Natural killer cell treated with Interleukin-12 subunit alpha and Interleukin-12 subunit beta and Interleukin-15 and Interleukin-18, amount 100 ng/mL, for 72 hours (primary cell): ENCODE measurements at regions not wholly inside any gene's neighbourhood (a gene's known extent, or its start where the extent isn't known, plus 50 kb on each side); places are given as distances from the start of the nearest gene placed in this dataset.
A peak's percentile ranks its signal among the peaks of the same experiment; 100 is the strongest.

Experiments used
- ATAC-seq, 2 donors: fragments of 150-1000 bp; cut with Tn5 transposase in 1 of 2; sonication (Bioruptor Pico), chemical (Tn5 transposase) in 1 of 2; 2 replicates each; pipeline ENCODE4 v1.10.0; 2021
- DNase-seq: peaks from one replicate; pipeline ENCODE4 v3.0.0; 2022; ENCODE audit warnings: low spot score
- H3K27ac Mint-ChIP-seq, 2 donors: 1 replicate in 1 of 2; 2 replicates in 1 of 2; pipeline ENCODE4 v1.8.0; 2022; ENCODE audit warnings: mixed read lengths in 2 of 2, mild to moderate bottlenecking in 1 of 2, moderate library complexity in 1 of 2
- H3K27me3 Mint-ChIP-seq, 2 donors: 1 replicate in 1 of 2; 2 replicates in 1 of 2; pipeline ENCODE4 v1.8.0; 2022; ENCODE audit warnings: mixed read lengths in 2 of 2
- H3K36me3 Mint-ChIP-seq: one replicate; pipeline ENCODE4 v1.8.0; 2022; ENCODE audit warnings: mixed read lengths
- H3K4me1 Mint-ChIP-seq, 2 donors: 1 replicate in 1 of 2; 2 replicates in 1 of 2; pipeline ENCODE4 v1.8.0; 2022; ENCODE audit warnings: low read depth in 2 of 2, mixed read lengths in 2 of 2, mild to moderate bottlenecking in 1 of 2
- H3K4me3 Mint-ChIP-seq: one replicate; pipeline ENCODE4 v1.8.0; 2022; ENCODE audit warnings: mixed read lengths
- H3K9me3 Mint-ChIP-seq: 2 replicates; pipeline ENCODE4 v1.8.0; 2022; ENCODE audit warnings: mixed read lengths

DNA sequence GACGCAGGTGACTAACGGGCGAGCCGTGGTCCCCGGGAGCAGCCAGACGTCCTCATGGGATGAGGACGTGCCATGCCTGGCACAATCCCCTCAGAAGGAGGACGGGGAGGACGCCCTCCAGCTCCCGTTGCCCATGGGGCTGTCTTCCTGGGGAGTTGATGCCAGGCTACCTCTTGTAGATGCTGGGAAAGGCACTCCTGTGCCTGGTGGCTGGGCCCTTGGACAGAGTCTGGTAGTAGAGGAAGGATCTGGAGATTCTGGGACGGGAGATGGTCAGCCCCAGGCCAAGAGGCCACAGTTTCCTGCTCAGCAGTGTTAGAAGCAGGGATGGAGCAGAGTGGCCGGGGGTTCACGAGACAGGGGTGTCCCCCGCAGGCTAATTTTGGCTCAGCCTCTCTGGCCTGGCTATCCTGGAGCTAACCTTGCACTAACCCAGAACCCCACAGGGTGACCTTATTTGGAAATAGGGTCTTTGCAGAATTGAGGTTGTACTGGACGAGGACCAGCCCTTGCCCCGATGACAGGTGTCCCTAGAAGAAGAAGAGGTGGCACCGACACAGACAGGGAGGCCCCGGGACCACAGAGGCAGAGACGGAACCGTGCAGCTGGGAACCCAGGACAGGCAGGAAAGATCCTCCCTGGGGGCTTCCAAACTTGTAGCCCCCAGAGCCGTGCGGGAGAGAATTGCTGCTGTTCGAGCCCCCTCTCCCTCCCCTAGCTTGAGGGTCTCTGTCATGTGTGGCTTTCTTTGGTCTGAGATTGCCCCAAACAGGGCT is 50.1 kb upstream of the ADRA2C start:
- H3K36me3 Mint-ChIP-seq, result peaks cover 7% of the 10 kb centered on the region
- DNase-seq, result no peak
- no peak overlapping the region for H3K27ac Mint-ChIP-seq
- H3K4me3 Mint-ChIP-seq, result no peak overlapping the region
- no peaks in the 10 kb centered on the region for H3K9me3 Mint-ChIP-seq
- H3K27me3 Mint-ChIP-seq, result peaks cover 19 to 27% of the 10 kb centered on the region in 2 donors
- no peak for ATAC-seq
- H3K4me1 Mint-ChIP-seq, result no peaks in the 10 kb centered on the region

DNA sequence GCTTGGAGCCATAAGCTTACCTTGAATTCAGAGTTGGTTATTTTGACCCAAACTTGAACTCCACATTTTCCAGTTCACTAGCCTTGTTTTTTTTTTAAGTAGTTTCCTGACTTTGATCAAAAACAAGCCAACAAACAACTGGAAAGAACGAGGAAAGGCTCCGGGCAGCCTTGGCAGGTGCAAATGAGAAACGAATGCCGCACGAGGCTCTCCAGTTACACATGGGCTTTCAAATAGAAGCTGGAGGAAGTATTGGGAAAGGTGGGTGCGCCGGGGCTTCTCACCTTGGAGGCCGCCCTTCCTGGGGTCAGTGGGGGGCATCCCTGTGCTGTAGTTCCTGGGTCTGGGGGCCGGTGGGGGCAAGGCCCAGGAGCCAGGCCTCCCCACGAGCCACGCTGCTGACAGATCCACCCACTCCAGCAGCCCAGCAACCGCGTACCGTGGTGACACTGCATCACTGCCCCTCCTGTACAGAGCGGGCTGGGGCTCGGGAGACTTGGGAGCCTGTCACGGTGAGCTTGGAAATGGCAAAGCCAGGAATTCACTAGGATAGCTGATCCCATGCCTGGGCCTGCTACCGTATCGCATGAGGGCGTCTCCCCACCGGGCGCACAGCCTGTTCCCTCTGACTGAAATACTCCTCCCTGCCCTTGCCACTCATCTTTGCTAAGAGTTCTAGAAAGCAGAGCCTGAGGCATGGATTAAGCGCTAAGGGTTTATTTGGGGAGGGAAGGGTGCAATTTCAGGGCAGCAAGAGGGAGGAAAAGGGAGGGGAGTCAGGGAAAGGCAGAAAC is 50.9 kb upstream of the ADRA2C start:
- H3K36me3 Mint-ChIP-seq, result peaks cover 7% of the 10 kb centered on the region
- H3K4me3 Mint-ChIP-seq, result no peak overlapping the region
- no peaks in the 10 kb centered on the region for H3K4me1 Mint-ChIP-seq
- no peak overlapping the region for H3K27ac Mint-ChIP-seq
- no peak for DNase-seq
- H3K9me3 Mint-ChIP-seq, result no peaks in the 10 kb centered on the region
- H3K27me3 Mint-ChIP-seq, result peaks cover 19 to 23% of the 10 kb centered on the region in 2 donors
- ATAC-seq, result no peak

DNA sequence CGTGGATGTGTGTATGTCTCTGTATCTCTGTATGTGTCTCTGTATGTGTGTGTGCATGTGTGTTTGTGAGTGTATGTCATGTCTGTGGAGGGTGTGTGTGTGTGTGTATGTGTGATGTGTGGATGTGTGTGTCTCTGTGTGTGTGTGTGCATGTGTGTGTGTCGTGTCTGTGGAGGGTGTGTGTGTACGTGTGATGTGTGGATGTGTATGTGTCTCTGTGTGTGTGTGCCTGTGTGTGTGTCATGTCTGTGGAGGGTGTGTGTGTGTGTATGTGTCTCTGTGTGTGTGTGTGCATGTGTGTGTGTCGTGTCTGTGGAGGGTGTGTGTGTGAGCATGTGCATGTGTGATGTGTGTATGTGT is 51.6 kb upstream of the ADRA2C start:
- Mint-ChIP-seq H3K27ac (no peak overlapping the region), H3K36me3 (peaks cover 7% of the 10 kb centered on the region), H3K9me3 (no peaks in the 10 kb centered on the region), H3K27me3 (peaks cover 13 to 18% of the 10 kb centered on the region in 2 donors), H3K4me1 (no peaks in the 10 kb centered on the region), H3K4me3 (no peak overlapping the region)
- no peak for ATAC-seq
- DNase-seq, result no peak

DNA sequence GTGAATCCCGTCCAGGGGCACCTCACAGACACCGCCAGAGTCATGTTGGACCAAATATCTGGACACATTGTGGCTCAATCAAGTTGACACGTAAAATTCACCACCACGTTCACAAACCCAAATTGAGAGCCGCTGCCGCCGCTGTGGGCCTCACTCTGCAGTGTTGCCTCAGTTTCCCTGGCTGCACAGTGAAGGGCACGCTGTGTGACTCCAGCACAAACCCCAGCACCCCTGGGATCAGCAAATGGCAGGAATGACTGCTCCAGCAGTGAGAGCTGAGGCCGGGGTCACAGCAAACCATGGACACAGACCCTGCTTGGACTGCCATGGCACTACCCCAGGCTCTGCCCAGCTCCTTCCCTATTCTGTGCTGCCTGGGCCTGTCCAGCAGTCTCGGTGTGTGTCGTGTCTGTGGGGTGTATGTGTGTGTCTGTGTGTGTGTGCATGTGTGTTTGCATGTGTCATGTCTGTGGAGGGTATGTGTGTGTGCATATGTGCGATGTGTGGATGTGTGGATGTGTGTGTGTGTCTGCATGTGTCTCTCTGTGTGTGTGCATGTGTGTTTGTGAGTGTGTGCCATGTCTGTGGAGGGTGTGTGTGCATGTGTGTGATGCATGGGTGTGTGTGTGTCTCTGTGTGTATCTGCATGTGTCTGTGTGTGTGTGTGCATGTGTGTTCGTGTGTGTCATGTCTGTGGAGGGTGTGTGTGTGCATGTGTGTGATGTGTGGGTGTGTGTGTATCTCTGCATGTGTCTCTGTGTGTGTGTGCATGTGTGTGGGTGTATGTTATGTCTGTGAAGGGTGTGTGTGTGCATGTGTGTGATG is 52.2 kb upstream of the ADRA2C start:
- H3K36me3 Mint-ChIP-seq, result peaks cover 4% of the 10 kb centered on the region
- H3K27me3 Mint-ChIP-seq, result peaks cover 12 to 18% of the 10 kb centered on the region in 2 donors
- no peak overlapping the region for H3K4me3 Mint-ChIP-seq
- no peaks in the 10 kb centered on the region for H3K9me3 Mint-ChIP-seq
- DNase-seq (no peak), ATAC-seq (no peak)
- no peaks in the 10 kb centered on the region for H3K4me1 Mint-ChIP-seq
- H3K27ac Mint-ChIP-seq, result no peak overlapping the region

DNA sequence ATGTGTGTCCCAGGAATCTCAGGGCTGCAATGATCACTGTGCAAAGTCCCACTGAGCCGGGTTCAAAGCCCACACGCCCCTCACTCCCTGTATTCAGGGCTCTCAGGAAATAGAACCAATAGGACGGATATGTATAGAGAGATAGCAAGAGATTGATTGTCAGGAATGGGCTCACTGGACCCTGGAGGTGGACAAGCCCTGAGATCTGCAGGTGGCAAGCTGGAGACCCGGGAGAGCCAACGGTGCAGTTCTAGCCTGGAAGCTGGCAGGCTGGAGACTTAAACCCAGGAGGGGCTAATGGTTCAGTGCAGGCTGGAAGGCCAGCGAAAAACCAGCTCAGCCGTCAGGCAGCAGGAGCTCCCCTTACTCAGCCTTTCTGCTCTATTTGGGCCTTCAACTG is 52.8 kb upstream of the ADRA2C start:
- no peak for ATAC-seq
- Mint-ChIP-seq H3K4me1 (no peaks in the 10 kb centered on the region), H3K36me3 (no peaks in the 10 kb centered on the region), H3K27me3 (peaks cover 8 to 13% of the 10 kb centered on the region in 2 donors), H3K9me3 (no peaks in the 10 kb centered on the region), H3K4me3 (no peak overlapping the region), H3K27ac (no peak overlapping the region)
- no peak for DNase-seq

DNA sequence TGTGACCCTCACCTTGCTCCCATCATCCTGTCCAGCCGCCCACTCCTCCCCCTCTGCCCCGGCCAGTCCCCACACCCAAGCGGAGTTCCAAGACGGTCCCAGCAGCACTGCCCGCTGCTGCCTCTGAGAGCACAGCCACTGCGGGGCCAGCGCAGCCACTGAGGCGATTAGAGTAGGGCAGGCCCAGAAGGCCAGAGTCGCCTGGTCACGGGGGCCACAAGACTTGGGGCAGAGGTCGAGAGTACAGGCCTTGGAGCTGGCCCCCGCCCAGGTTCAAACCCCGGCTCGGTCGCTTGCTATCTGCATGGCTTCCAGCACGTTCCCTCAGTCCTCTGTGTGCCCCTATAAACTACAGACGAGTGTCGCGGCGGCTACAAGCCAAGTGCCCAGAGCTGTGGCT is 53.2 kb upstream of the ADRA2C start:
- H3K27me3 Mint-ChIP-seq, result peaks cover 3 to 9% of the 10 kb centered on the region in 2 donors
- no peak for DNase-seq
- H3K9me3 Mint-ChIP-seq, result no peaks in the 10 kb centered on the region
- no peaks in the 10 kb centered on the region for H3K36me3 Mint-ChIP-seq
- no peak for ATAC-seq
- H3K4me3 Mint-ChIP-seq, result no peak overlapping the region
- H3K27ac Mint-ChIP-seq, result no peak overlapping the region
- no peaks in the 10 kb centered on the region for H3K4me1 Mint-ChIP-seq

DNA sequence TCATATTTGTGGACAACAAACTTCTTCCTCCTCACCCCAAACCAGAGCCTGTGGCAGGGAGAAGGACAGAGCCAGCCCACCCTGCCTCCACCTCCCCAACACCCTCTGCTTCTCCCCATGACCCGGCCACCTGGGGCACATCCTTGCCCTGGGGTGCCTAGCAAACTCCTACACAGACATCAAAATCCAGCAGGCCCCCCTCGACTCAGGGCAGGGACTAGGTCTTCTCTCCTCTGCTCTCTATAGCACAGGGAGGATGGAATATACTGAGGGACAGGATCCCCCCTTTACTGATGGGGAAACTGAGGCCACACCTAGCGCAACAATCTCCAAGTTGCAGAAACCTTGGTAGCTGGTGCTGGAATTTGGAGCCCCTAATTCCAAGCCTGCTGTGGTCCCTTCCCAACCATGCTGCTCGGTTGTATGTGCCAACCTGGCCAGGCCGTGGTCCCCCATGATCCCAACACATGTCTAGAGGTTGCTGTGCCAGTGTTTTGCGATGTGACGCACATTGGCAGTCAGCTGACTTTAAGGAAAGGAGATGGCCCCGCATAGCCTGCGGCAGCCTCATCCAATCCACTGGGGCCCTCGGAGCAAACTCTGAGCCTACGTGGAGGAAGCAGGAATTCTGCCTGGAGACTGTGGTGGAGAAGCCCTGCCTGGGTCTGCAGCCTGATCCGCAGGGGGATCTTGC is 53.9 kb upstream of the ADRA2C start:
- H3K36me3 Mint-ChIP-seq, result no peaks in the 10 kb centered on the region
- no peak overlapping the region for H3K4me3 Mint-ChIP-seq

DNA sequence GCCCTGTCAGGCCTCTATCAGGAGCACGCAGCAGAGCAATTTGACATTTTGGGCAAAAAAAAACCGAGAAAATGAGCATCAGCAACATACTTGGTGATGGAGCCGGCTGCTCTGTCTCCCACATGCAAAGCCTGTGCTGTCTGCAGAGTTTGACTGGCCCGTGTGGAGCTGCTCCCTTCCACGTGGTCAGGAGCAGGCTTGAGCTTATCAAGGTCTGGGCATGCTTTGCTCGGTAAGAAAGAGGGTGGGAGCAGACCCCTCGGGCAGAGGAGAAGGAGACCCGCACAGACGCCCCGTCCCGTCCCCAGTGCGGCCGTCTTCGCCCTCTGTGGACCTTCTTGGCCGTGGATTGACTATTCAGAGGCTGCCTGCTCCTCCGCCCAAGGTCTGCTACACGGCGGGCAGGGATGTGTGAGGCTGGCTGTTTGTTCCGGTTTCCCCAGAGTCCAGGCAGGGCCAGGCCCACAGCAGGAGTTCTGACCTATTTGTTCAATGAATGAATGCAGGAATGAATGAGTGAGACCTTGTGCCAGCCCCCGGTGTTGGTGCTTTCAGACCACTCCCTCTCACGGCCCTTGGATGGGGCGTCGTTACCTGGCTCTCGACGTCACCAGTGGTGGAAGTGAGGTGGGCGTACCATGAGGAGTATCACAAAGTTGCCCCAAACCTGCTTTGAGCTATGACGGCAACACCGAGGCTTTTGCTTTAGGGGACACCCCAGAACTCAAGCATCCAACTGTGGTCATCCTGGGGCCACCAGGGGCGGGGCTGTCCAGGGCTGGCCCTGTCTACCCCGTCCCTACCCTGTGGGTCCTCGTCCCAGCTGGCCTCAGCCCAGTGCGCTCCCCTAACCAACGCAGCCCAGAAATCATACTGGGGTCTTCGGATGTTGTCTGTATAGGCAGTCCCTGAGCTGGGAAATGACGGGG is 54.7 kb upstream of the ADRA2C start:
- DNase-seq, result no peak
- H3K27me3 Mint-ChIP-seq, result peaks cover 0 to 6% of the 10 kb centered on the region in 2 donors
- no peaks in the 10 kb centered on the region for H3K36me3 Mint-ChIP-seq

More for the DNA sequence above, 53.9 kb upstream of the ADRA2C start:
- no peak overlapping the region for H3K27ac Mint-ChIP-seq
- H3K4me1 Mint-ChIP-seq, result no peaks in the 10 kb centered on the region
- peaks cover 0 to 6% of the 10 kb centered on the region in 2 donors for H3K27me3 Mint-ChIP-seq
- no peaks in the 10 kb centered on the region for H3K9me3 Mint-ChIP-seq
- no peak for ATAC-seq
- DNase-seq, result no peak

DNA sequence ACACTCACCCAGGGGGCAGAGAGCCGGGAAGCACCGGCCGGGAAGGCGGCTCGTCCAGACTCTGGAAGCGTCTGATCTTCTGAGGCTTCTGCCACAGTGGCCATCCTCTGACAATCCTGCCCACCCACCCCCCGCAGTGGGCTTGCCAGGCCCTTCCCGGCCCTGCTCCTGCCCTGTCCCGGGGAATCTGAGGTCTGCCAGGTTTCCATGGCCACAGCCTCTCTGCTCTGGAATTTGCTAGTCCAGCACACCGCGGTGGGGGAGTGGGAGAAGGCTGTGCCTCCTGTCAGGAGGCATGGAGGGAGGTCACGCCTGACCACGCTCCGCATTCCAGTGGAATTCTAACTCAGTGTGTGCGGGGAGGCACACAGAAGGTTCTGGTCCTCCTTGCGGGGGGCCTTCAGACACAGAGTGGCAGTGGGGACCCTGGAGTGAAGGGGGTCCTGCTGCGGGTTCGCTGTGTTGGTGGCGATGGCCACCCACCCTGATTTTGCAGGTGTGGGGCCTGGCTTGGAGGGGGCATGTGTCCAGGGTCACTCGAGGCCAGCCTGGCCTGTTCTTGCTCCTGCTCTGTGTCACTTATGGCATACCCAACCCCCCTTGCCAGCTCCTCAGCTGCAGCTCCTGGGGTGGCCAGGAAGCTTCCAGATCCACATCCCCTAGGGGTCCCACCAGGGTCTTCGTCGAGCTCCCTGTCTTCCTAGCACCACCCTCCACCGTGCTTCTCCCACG is 55.6 kb upstream of the ADRA2C start:
- no peak overlapping the region for H3K4me3 Mint-ChIP-seq
- H3K27me3 Mint-ChIP-seq, result peaks cover 4 to 6% of the 10 kb centered on the region in 2 donors
- peaks cover 0 to 3% of the 10 kb centered on the region in 2 donors for H3K4me1 Mint-ChIP-seq
- H3K36me3 Mint-ChIP-seq, result no peaks in the 10 kb centered on the region
- ATAC-seq, result no peak
- peak; percentile 35 for DNase-seq
- H3K27ac Mint-ChIP-seq, result no peak overlapping the region
- H3K9me3 Mint-ChIP-seq, result no peaks in the 10 kb centered on the region

More for the DNA sequence above, 54.7 kb upstream of the ADRA2C start:
- no peak overlapping the region for H3K4me3 Mint-ChIP-seq
- no peak overlapping the region for H3K27ac Mint-ChIP-seq
- ATAC-seq, result no peak
- no peaks in the 10 kb centered on the region for H3K4me1 Mint-ChIP-seq
- H3K9me3 Mint-ChIP-seq, result no peaks in the 10 kb centered on the region

DNA sequence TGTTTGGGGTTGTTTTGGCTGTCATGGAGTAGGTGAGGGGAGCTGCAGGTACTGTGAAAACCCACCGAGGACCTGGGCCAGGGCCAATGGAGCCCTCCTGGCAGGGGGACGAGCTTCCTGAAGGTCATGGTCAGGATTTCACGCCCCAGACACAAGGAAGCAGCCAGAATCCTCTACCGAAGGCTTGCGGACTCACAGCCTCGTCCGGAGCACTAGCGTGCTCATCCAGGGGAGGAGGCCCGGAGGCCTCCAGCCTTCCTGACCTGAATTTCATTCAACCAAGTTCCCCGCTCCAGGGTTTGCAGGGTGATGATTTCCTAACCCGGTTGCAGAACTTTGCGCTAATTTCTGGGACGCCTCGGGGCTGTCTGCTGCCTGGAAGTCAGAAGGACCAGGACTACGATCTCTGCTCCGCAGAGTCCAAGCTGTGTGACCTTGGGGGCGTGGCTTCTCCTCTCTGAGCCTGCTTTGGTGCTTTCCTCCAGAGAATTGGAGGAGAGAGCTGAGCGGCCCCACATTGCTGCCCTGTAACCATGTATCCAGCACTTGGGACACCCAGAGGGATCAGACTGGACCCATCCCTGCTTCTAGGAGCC is 56.2 kb upstream of the ADRA2C start:
- Mint-ChIP-seq H3K36me3 (no peaks in the 10 kb centered on the region), H3K27me3 (peaks cover 4 to 6% of the 10 kb centered on the region in 2 donors), H3K4me3 (no peak overlapping the region), H3K4me1 (peaks cover 0 to 3% of the 10 kb centered on the region in 2 donors), H3K27ac (no peak overlapping the region), H3K9me3 (no peaks in the 10 kb centered on the region)
- ATAC-seq (no peak), DNase-seq (peak; percentile 46)

DNA sequence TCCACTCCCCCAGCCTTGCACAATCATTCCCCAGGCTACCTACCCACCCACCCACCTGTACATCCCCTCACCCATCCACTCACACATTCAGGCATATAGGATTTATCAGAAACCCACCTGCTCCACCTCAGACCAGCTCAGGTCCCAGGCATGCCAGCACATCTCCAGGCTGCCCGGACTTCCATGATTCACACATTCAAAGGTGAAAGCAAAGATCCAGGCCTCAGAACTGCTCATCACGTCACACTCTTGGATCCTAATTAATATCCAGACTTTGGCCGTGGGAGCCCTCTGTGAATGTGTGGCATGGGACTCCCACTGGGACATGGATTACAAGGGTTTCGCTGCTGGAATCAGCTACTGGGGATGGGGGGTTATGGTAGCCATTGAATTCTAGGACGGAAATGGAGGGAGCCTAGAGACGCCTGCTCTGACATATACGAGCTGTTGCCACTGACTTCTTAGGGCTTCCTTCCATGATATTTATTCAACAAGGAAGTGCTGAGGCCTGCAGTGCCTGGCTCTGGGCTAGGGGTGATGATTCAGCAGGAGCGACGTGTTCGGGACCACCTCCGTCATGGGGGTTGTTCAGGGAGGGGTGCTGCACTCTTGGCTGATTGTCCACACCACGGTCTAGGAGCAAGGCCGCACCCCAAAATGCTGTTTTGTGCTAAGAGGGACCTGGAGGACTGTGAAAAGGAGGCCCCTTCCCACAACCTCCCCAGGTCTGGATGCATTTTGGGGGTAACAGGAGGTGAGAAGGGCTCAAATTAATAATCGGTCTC is 56.9 kb upstream of the ADRA2C start:
- no peaks in the 10 kb centered on the region for H3K9me3 Mint-ChIP-seq
- ATAC-seq, result no peak
- peaks cover 0 to 3% of the 10 kb centered on the region in 2 donors for H3K4me1 Mint-ChIP-seq
- DNase-seq, result peak; percentile 23
- H3K4me3 Mint-ChIP-seq, result no peak overlapping the region
- H3K27ac Mint-ChIP-seq, result no peak overlapping the region
- H3K36me3 Mint-ChIP-seq, result no peaks in the 10 kb centered on the region
- peaks cover 6% of the 10 kb centered on the region in 2 donors for H3K27me3 Mint-ChIP-seq
